HL-60 (cell line): ENCODE measurements at regions not wholly inside any gene's neighbourhood (a gene's known extent, or its start where the extent isn't known, plus 50 kb on each side); places are given as distances from the start of the nearest gene placed in this dataset.

Experiments
- POLR2AphosphoS5 ChIP-seq: IDR thresholded peaks from 2 replicates; pipeline ENCODE4 v1.6.1; 2012; ENCODE audit warnings: low read depth
- TF ChIP-seq, protein P1 (sequence below): IDR thresholded peaks from one replicate; pipeline ENCODE4 v1.5.1; 2011; ENCODE audit warnings: low read length, control low read depth, inconsistent platforms; ENCODE audit not compliant: insufficient read depth
- TF ChIP-seq, protein P2 (sequence below): IDR thresholded peaks from 2 replicates; pipeline ENCODE4 v1.6.1; 2012; ENCODE audit warnings: low read depth; ENCODE audit not compliant: insufficient replicate concordance

- no peak for TF ChIP-seq POLR2AphosphoS5
- TF ChIP-seq, protein P1, sequence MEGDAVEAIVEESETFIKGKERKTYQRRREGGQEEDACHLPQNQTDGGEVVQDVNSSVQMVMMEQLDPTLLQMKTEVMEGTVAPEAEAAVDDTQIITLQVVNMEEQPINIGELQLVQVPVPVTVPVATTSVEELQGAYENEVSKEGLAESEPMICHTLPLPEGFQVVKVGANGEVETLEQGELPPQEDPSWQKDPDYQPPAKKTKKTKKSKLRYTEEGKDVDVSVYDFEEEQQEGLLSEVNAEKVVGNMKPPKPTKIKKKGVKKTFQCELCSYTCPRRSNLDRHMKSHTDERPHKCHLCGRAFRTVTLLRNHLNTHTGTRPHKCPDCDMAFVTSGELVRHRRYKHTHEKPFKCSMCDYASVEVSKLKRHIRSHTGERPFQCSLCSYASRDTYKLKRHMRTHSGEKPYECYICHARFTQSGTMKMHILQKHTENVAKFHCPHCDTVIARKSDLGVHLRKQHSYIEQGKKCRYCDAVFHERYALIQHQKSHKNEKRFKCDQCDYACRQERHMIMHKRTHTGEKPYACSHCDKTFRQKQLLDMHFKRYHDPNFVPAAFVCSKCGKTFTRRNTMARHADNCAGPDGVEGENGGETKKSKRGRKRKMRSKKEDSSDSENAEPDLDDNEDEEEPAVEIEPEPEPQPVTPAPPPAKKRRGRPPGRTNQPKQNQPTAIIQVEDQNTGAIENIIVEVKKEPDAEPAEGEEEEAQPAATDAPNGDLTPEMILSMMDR = no peak
- TF ChIP-seq, protein P2, sequence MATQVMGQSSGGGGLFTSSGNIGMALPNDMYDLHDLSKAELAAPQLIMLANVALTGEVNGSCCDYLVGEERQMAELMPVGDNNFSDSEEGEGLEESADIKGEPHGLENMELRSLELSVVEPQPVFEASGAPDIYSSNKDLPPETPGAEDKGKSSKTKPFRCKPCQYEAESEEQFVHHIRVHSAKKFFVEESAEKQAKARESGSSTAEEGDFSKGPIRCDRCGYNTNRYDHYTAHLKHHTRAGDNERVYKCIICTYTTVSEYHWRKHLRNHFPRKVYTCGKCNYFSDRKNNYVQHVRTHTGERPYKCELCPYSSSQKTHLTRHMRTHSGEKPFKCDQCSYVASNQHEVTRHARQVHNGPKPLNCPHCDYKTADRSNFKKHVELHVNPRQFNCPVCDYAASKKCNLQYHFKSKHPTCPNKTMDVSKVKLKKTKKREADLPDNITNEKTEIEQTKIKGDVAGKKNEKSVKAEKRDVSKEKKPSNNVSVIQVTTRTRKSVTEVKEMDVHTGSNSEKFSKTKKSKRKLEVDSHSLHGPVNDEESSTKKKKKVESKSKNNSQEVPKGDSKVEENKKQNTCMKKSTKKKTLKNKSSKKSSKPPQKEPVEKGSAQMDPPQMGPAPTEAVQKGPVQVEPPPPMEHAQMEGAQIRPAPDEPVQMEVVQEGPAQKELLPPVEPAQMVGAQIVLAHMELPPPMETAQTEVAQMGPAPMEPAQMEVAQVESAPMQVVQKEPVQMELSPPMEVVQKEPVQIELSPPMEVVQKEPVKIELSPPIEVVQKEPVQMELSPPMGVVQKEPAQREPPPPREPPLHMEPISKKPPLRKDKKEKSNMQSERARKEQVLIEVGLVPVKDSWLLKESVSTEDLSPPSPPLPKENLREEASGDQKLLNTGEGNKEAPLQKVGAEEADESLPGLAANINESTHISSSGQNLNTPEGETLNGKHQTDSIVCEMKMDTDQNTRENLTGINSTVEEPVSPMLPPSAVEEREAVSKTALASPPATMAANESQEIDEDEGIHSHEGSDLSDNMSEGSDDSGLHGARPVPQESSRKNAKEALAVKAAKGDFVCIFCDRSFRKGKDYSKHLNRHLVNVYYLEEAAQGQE = no peak
Measured at GRCh38 chr2:53504507-53504906, 263.1 kb upstream of the CHAC2 start.
